ENCODE measurements at regions not wholly inside any gene's neighbourhood (a gene's known extent, or its start where the extent isn't known, plus 50 kb on each side); places are given as distances from the start of the nearest gene placed in this dataset.

DNA sequence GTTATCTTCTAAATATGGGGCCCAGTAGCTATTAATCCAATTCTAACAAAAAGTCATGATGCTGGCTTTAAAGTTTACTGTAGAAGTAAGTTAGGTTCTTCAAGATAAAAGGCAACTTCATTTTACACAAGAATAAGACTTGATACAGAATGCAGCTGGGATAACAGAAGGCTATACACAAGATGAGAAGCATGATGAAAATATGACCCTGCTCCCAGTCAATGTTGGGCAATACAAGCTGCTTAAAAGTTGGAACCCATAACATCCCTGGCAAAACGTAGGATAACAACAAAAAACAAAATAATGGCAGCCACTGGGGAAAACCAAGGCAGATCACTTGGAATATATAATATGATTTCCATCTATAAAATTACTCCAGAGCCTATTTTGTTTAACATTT is 87.6 kb upstream of the RSPO3 start:
- TF ChIP-seq, protein P1, sequence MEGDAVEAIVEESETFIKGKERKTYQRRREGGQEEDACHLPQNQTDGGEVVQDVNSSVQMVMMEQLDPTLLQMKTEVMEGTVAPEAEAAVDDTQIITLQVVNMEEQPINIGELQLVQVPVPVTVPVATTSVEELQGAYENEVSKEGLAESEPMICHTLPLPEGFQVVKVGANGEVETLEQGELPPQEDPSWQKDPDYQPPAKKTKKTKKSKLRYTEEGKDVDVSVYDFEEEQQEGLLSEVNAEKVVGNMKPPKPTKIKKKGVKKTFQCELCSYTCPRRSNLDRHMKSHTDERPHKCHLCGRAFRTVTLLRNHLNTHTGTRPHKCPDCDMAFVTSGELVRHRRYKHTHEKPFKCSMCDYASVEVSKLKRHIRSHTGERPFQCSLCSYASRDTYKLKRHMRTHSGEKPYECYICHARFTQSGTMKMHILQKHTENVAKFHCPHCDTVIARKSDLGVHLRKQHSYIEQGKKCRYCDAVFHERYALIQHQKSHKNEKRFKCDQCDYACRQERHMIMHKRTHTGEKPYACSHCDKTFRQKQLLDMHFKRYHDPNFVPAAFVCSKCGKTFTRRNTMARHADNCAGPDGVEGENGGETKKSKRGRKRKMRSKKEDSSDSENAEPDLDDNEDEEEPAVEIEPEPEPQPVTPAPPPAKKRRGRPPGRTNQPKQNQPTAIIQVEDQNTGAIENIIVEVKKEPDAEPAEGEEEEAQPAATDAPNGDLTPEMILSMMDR (IDR thresholded peaks at IDR 0.05), result no peak
- no peak for TF ChIP-seq POLR2A (IDR thresholded peaks at IDR 0.05)

Data from body of pancreas (tissue), 4 donors.